HG03457 (cell line): ENCODE measurements at regions not wholly inside any gene's neighbourhood (a gene's known extent, or its start where the extent isn't known, plus 50 kb on each side); places are given as distances from the start of the nearest gene placed in this dataset.

Source experiments
- ATAC-seq: cut with Tn5 transposase; IDR thresholded peaks from one replicate; pipeline ENCODE4 v1.9.1; 2021; ENCODE audit warnings: moderate number of reproducible peaks; ENCODE audit not compliant: unreplicated experiment

- ATAC-seq, result no peak
These were observed 403.3 kb upstream of the MEF2C start for GRCh38 chr5:89286320-89286719.

GRCh38 chr5:89283728-89284493 lies 400.9 kb upstream of the MEF2C start:
- ATAC-seq, result no peak

GRCh38 chr5:89282554-89283510 lies 399.8 kb upstream of the MEF2C start:
- ATAC-seq, result no peak

GRCh38 chr5:89281766-89282553 lies 399.0 kb upstream of the MEF2C start:
- ATAC-seq, result no peak

- no peak for ATAC-seq
These were observed 398.2 kb upstream of the MEF2C start for GRCh38 chr5:89281211-89281610.

GRCh38 chr5:89280103-89281037 lies 397.4 kb upstream of the MEF2C start:
- no peak for ATAC-seq

GRCh38 chr5:89279391-89280036 lies 396.5 kb upstream of the MEF2C start:
- no peak for ATAC-seq

GRCh38 chr5:89277816-89278215 lies 394.8 kb upstream of the MEF2C start:
- ATAC-seq, result no peak

GRCh38 chr5:89276566-89277305 lies 393.8 kb upstream of the MEF2C start:
- no peak for ATAC-seq

GRCh38 chr5:89275066-89275855 lies 392.3 kb upstream of the MEF2C start:
- no peak for ATAC-seq

- ATAC-seq, result no peak
These were observed 390.3 kb upstream of the MEF2C start for GRCh38 chr5:89273289-89273688.

- ATAC-seq, result peak; percentile 6
These were observed 387.9 kb upstream of the MEF2C start for GRCh38 chr5:89270901-89271300.

- ATAC-seq, result no peak
These were observed 386.7 kb upstream of the MEF2C start for GRCh38 chr5:89269721-89270120.

- no peak for ATAC-seq
These were observed 385.5 kb upstream of the MEF2C start for GRCh38 chr5:89268460-89268859.

- no peak for ATAC-seq
These were observed 384.8 kb upstream of the MEF2C start for GRCh38 chr5:89267788-89268187.

GRCh38 chr5:89265511-89266179 lies 382.7 kb upstream of the MEF2C start:
- no peak for ATAC-seq

GRCh38 chr5:89263846-89264245 lies 380.9 kb upstream of the MEF2C start:
- no peak for ATAC-seq

GRCh38 chr5:89262030-89262429 lies 379.0 kb upstream of the MEF2C start:
- ATAC-seq, result no peak
